Thoracic aorta (tissue), 2 donors: ENCODE measurements at regions not wholly inside any gene's neighbourhood (a gene's known extent, or its start where the extent isn't known, plus 50 kb on each side); places are given as distances from the start of the nearest gene placed in this dataset.

Experiments
- ATAC-seq: fragments of 150-250 bp; one replicate; pipeline ENCODE4 v1.8.0; 2017; ENCODE audit warnings: low read depth; ENCODE audit not compliant: insufficient number of reproducible peaks, low FRiP score
- DNase-seq: peaks from one replicate; pipeline ENCODE4 v3.0.0-alpha.2; 2020; ENCODE audit warnings: low spot score
- H3K27ac ChIP-seq, 2 donors: fragments of 200-600 bp; sonication (generic); 1 replicate in 1 of 2; 2 replicates in 1 of 2; pipeline ENCODE4 v1.5.1; 2016; ENCODE audit warnings: mild to moderate bottlenecking in 2 of 2, moderate library complexity in 2 of 2
- H3K27me3 ChIP-seq: fragments of 200-600 bp; sonication (generic); replicated peaks from 2 replicates; pipeline ENCODE4 v1.6.0; 2016; ENCODE audit warnings: mild to moderate bottlenecking; ENCODE audit not compliant: insufficient read depth
- H3K36me3 ChIP-seq: fragments of 200-600 bp; sonication (generic); one replicate; pipeline ENCODE4 v1.5.1; 2016
- H3K4me1 ChIP-seq, 2 donors: fragments of 200-600 bp; sonication (generic); 1 replicate in 1 of 2; 2 replicates in 1 of 2; pipeline versions ENCODE4 v1.5.1 to v1.6.0; 2016; ENCODE audit warnings: low read depth in 2 of 2, mild to moderate bottlenecking in 1 of 2; ENCODE audit not compliant: control insufficient read depth in 1 of 2
- H3K4me3 ChIP-seq: fragments of 200-600 bp; sonication (generic); 2 replicates; pipeline ENCODE4 v1.5.1; 2016; ENCODE audit warnings: mild to moderate bottlenecking
- H3K9me3 ChIP-seq: fragments of 200-600 bp; sonication (generic); 2 replicates; pipeline ENCODE4 v1.5.1; 2016
- TF ChIP-seq, protein P1 (sequence below): fragments of 200-600 bp; sonication (generic); IDR thresholded peaks from one replicate; pipeline ENCODE4 v1.5.1; 2019; ENCODE audit warnings: antibody characterized with exemption

- DNase-seq = no peak
- no peak for ATAC-seq
- no peak overlapping the region for H3K4me3 ChIP-seq
- TF ChIP-seq, protein P1, sequence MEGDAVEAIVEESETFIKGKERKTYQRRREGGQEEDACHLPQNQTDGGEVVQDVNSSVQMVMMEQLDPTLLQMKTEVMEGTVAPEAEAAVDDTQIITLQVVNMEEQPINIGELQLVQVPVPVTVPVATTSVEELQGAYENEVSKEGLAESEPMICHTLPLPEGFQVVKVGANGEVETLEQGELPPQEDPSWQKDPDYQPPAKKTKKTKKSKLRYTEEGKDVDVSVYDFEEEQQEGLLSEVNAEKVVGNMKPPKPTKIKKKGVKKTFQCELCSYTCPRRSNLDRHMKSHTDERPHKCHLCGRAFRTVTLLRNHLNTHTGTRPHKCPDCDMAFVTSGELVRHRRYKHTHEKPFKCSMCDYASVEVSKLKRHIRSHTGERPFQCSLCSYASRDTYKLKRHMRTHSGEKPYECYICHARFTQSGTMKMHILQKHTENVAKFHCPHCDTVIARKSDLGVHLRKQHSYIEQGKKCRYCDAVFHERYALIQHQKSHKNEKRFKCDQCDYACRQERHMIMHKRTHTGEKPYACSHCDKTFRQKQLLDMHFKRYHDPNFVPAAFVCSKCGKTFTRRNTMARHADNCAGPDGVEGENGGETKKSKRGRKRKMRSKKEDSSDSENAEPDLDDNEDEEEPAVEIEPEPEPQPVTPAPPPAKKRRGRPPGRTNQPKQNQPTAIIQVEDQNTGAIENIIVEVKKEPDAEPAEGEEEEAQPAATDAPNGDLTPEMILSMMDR = no peak
- H3K27me3 ChIP-seq = no peaks in the 10 kb centered on the region
- peaks cover 12% of the 10 kb centered on the region for H3K36me3 ChIP-seq
- H3K9me3 ChIP-seq = no peaks in the 10 kb centered on the region
- H3K27ac ChIP-seq = no peak overlapping the region
- peaks cover 21 to 48% of the 10 kb centered on the region in 2 donors for H3K4me1 ChIP-seq
Measured at GRCh38 chr12:124425667-124426066, 130.8 kb downstream of the RFLNA start.

GRCh38 chr12:124424516-124424905 is 129.6 kb downstream of the RFLNA start:
- Histone ChIP-seq H3K4me3 (no peak overlapping the region), H3K9me3 (no peaks in the 10 kb centered on the region), H3K27me3 (no peaks in the 10 kb centered on the region), H3K36me3 (peaks cover 17% of the 10 kb centered on the region), H3K27ac (peak overlapping the region; percentile 24 to 99), H3K4me1 (peaks cover 22 to 59% of the 10 kb centered on the region in 2 donors)
- TF ChIP-seq, protein P1 = no peak
- ATAC-seq (no peak), DNase-seq (no peak)

DNA sequence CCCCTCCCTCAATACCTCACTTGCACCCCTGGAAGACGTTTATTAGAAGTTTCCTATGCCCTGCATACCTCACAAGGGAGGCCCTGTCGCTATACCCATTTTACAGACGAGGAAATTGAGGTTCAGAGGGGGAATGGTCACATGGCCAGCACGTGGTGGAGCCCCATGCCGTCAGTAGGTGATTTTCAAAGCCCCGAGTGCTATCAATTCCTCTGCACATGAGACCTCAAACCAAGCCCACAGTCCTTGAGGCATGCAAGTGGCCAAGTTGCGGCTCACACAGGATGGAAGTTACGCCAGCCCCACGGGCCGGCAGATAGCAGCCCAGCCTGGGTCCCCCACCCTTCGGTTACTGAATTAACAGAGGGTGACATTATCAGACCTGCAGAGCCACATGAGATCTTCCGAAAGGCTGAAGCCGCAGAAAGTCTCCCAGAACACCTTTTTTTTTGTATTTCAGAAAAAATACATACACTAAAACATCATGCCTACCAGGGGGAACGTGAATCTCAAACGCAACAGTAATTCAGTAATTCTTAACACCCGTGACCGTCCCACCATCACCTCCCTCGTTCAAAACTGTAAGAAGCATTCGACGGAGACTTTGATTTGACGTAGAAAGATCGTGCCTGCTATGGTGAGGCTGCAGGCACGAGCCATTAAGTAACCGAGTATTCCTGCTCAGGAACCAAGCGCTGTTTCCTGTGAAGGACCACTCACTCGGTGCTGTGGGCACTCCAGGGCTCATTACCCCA is 129.0 kb downstream of the RFLNA start:
- Histone ChIP-seq H3K27ac (peak overlapping the region; percentile 81 to 99), H3K36me3 (peaks cover 17% of the 10 kb centered on the region), H3K4me3 (peak overlapping the region; percentile 61), H3K27me3 (no peaks in the 10 kb centered on the region), H3K4me1 (peaks cover 22 to 59% of the 10 kb centered on the region in 2 donors), H3K9me3 (no peaks in the 10 kb centered on the region)
- no peak for DNase-seq
- TF ChIP-seq, protein P1 = no peak
- ATAC-seq = no peak

- Histone ChIP-seq H3K27me3 (no peaks in the 10 kb centered on the region), H3K4me1 (peaks cover 22 to 67% of the 10 kb centered on the region in 2 donors), H3K36me3 (peaks cover 16% of the 10 kb centered on the region), H3K27ac (peak overlapping the region; percentile 81 to 99), H3K4me3 (peak overlapping the region; percentile 61), H3K9me3 (no peaks in the 10 kb centered on the region)
- peak; percentile 87 for DNase-seq
- TF ChIP-seq, protein P1 = no peak
- peak; percentile 75 for ATAC-seq
Measured at GRCh38 chr12:124422570-124423523, 128.0 kb downstream of the RFLNA start.

DNA sequence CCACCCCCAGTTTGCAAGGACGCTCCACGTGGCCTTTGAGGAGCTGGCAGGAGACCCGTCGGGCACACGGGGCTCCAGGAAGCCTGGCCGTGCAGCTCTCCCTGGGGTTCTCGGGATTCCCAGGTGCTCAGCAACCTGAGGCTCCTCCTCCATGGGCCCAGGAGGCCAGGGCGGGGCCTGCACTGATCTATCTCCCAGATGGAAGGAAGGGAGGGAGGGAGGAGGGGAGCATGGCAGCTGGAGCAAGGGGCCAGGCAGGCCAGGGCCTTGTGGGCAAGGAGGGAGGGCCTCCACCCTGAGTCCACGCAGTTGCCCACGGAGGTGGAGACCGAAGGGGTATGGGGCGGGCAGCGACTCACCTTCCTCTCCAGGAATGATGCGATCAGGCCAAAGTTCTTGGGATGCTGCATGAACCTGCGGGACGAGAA is 127.3 kb downstream of the RFLNA start:
- Histone ChIP-seq H3K27ac (peak overlapping the region; percentile 81 to 99), H3K4me1 (peaks cover 22 to 70% of the 10 kb centered on the region in 2 donors), H3K9me3 (no peaks in the 10 kb centered on the region), H3K4me3 (peak overlapping the region; percentile 61), H3K27me3 (no peaks in the 10 kb centered on the region), H3K36me3 (peaks cover 16% of the 10 kb centered on the region)
- DNase-seq (no peak), ATAC-seq (no peak)
- TF ChIP-seq, protein P1 = no peak
